GM18511 (cell line): ENCODE measurements at regions not wholly inside any gene's neighbourhood (a gene's known extent, or its start where the extent isn't known, plus 50 kb on each side); places are given as distances from the start of the nearest gene placed in this dataset.
A peak's percentile ranks its signal among the peaks of the same experiment; 100 is the strongest.

ENCODE experiments used
- ATAC-seq: cut with Tn5 transposase; IDR thresholded peaks from one replicate; pipeline ENCODE4 v1.9.1; 2021; ENCODE audit warnings: mild to moderate bottlenecking, moderate library complexity; ENCODE audit not compliant: unreplicated experiment

GRCh38 chr15:98412852-98413251, 235.5 kb upstream of the IGF1R start:
- ATAC-seq: no peak

DNA sequence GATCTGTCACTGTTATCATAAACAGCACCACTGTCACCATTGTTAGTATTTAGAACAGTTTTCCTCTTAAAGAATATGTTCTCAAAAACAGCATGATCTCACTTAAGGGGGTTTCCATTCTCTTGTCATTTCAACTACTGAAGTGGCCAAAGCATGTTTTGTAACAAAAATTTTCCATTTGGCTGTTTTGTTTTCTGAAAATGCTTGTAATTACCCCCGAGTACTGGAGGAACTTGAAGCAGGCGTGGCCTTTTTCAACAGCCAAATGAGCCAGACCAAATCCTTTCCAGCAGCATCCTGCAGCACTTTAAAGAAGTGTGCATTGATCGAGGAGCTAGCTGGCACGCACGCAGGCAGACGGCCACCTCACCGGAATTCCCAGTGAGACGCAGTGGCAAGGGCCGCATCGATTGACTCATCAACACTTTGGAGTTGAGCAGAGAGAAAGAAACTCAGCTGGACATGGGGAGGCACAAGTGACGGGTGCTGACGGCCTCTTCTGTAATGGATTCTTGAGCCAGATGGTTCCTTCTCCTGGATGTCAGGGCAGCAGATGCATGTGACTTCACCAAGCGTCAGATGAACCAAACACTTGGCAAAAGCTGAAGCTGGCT, 234.3 kb upstream of the IGF1R start:
- ATAC-seq: no peak

DNA sequence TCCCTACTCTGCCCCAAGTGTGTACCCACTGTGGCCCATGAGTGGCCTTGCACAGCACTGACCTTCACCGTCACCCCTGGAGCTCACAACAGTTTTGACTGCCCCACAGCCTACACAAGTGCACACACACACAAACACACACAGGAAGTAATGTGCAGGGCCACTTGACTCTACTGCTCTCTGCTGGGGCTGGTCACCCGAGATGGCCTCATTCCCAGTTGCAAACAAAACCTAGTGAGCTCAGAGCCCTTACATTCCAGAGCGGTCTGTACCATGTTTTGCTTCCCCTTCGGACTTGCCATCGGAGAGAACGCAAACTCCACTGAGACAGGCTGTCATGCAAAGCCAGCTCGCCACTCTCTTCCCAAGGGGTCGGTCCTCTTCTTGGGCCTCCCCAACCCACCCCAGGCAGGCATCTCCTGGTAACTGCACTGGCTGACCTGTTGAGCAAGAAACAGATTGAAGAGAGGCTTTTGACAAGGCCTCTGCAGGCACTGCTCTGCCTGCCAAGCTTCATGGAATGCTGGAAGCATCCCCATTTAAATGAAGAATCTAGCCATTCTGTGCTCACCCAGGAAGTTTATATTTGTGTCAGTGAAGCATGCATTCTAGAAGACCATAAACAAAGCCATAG, 232.0 kb upstream of the IGF1R start:
- no peak for ATAC-seq

GRCh38 chr15:98417346-98417745, 231.0 kb upstream of the IGF1R start:
- no peak for ATAC-seq

DNA sequence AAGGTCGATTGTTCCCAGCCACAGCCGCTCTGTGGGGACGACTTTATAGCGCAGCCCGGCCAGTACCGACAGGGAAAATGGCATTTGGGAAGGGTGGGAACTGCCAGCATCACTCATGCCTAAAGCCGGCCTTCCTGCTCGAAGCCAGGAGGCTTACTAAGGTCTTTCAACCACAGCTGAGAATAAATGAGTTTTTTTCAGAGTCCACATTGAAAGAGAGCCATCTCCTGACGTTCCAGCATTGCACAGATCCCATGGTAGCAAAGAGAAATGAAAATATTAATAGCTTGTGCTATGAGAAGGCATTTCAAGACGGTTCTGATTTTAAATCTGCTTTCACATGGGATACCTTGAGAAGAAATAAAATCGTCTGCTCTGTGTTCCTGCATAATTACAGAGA, 230.2 kb upstream of the IGF1R start:
- no peak for ATAC-seq

- no peak for ATAC-seq
Observed at GRCh38 chr15:98419173-98419780, 229.1 kb upstream of the IGF1R start.

DNA sequence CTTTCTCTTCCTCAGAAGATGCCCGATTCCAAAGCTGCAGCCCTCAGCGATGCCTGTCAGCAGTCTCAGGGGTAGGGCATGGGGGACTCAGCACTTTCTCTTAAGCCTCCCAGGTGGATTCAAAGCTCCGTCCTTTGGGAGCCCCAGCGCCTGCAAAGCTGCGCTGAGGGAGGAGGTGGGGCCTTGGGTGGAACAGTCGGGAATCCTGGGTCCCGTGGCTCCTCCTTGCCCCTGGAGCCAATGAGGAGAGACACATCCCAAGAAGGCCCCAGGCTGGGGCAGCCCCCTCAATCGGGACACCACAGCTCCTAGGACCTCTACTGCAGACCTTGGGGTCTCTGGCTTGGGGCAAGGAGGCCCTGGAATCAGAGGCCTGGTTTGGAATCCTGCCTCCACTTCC, 227.5 kb upstream of the IGF1R start:
- ATAC-seq: no peak

GRCh38 chr15:98421419-98422129, 226.8 kb upstream of the IGF1R start:
- peak; percentile 86 for ATAC-seq

GRCh38 chr15:98422130-98422478, 226.2 kb upstream of the IGF1R start:
- ATAC-seq: peak; percentile 18

GRCh38 chr15:98425173-98425572, 223.2 kb upstream of the IGF1R start:
- no peak for ATAC-seq

DNA sequence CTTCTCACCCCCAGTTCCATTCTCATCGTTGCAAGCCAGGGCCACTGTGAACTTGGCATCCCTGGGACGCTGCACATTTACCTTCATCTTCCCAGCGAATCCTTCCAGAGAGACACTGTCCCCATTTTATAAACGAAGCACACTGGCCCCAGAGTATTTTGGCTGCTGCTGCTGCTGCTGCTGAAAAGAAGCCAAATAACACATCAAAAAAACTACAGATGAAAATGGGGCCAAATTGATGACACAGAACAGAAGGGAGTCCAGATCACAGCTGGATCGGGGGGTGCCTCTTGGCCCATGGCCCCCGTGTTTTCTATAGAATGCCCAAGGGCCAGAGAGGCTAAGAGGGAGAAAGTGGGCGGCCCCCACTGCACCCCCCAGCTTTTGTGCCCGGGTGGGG, 221.0 kb upstream of the IGF1R start:
- no peak for ATAC-seq

GRCh38 chr15:98428253-98428989, 219.9 kb upstream of the IGF1R start:
- peak; percentile 93 for ATAC-seq

- ATAC-seq: no peak
Observed at GRCh38 chr15:98431171-98431570, 217.2 kb upstream of the IGF1R start.

DNA sequence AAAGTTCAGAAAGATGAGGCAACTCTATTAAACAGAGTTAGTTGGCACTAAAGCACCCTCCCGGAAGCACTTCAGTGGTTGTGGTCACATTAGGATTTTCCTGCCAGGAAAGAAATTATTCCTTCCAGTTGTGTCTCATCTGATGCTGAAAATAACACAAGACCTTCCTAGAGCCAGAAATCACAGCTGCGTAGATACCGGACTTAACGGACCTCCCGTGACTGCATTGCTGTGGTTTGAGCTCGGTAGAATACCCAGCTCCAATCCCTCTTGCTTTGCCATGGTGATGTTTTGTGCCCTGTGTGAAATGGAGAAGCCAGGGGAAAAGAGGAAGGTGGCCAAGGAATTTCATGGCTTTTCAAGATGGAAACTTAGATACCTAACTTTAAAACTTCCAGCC, 215.0 kb upstream of the IGF1R start:
- ATAC-seq: no peak

DNA sequence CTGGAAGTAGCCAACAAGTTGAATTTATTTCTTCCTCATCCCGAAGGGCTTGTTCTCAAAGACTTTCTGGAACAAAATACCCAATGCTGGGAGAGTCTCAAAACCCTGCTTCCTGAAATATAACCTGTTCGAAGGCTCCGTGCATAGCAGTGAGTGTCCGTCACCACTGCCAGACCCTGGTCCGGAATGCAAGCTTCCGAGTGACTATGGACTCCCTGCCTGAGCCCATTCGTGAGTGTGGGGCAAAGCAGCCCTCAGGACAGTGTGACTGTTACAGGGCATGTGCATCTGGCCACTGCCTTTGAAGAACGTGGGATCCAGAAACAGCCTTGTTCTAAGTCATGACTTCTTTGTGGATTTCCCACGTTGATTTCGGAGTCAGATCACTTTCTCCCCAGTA, 214.5 kb upstream of the IGF1R start:
- ATAC-seq: no peak

GRCh38 chr15:98437752-98438151, 210.6 kb upstream of the IGF1R start:
- no peak for ATAC-seq

DNA sequence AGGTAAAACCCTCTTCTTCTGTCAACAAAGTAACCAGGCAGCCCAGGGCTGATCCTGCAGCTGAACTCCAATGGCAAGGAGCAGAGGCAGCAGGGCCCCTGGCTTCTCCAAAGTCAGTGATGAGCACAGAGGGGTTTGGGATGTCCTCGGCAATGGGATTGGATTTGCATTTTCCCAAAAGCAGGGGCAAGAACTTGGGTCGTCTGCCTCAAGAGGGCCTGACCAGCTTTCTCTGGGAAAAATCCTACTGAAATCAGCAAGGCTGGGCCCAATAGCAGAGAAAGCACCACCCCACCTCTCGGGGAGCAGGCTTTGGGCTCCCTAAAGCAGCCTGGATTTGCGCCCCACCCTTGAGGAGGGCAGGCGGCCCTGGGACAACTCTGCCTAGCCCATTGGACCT, 210.0 kb upstream of the IGF1R start:
- ATAC-seq: no peak

DNA sequence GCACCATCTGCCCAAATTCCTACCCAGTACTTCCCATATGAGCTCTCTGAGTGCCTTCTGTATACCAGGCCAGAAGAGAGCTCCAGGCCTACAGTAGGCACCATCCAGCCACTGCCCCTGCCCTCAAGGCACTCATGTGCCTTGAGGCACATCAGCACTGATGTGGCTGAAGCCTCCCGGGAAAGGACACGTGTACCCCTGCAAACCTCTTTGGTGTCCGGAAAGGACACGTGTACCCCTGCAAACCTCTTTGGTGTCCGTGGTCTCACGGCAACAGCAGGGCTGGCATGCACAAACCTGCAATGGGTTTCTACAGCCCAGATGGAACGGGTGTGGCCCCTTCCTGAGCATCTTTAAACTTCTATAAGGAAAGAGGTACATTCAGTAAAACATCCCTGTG, 209.4 kb upstream of the IGF1R start:
- no peak for ATAC-seq

GRCh38 chr15:98439523-98439942, 208.8 kb upstream of the IGF1R start:
- ATAC-seq: no peak

GRCh38 chr15:98440917-98441316, 207.4 kb upstream of the IGF1R start:
- peak; percentile 50 for ATAC-seq

GRCh38 chr15:98441599-98441998, 206.7 kb upstream of the IGF1R start:
- ATAC-seq: no peak
